ENCODE measurements at regions not wholly inside any gene's neighbourhood (a gene's known extent, or its start where the extent isn't known, plus 50 kb on each side); places are given as distances from the start of the nearest gene placed in this dataset.

GRCh38 chr5:124193371-124193789, 553.1 kb downstream of the ZNF608 start:
- TF ChIP-seq EZH2 (IDR thresholded peaks at IDR 0.05; ENCODE audit: low read length, missing control alignments) (no peak), CTCF (conservative IDR thresholded peaks at IDR 0.05 in 1 of 2, IDR thresholded peaks at IDR 0.05 in 1 of 2; ENCODE audit: low read depth in 1 of 2, low read length in 2 of 2) (no peak)

Data from fibroblast of lung (primary cell).